Vagina (tissue), 2 donors: ENCODE measurements at regions not wholly inside any gene's neighbourhood (a gene's known extent, or its start where the extent isn't known, plus 50 kb on each side); places are given as distances from the start of the nearest gene placed in this dataset.

Experiments
- CTCF ChIP-seq, 3 experiments: fragments of 450-650 bp in 2 of 3; fragments of 200-600 bp in 1 of 3; sonication (generic) in 1 of 3; IDR thresholded peaks; one replicate each; pipeline ENCODE4 v1.5.1; 2017 to 2019; ENCODE audit warnings: antibody characterized with exemption in 3 of 3, mild to moderate bottlenecking in 2 of 3, moderate library complexity in 2 of 3
- POLR2A ChIP-seq, 2 donors: fragments of 450-650 bp; IDR thresholded peaks; one replicate each; pipeline ENCODE4 v1.6.1; 2017; ENCODE audit warnings: antibody characterized with exemption in 2 of 2, mild to moderate bottlenecking in 2 of 2, moderate library complexity in 2 of 2
- POLR2AphosphoS5 ChIP-seq, 2 donors: sonication (generic); formaldehyde crosslinking; IDR thresholded peaks; one replicate each; pipeline ENCODE4 v1.9.0; 2017; ENCODE audit warnings: antibody characterized with exemption in 2 of 2, mild to moderate bottlenecking in 2 of 2, low read depth in 1 of 2; ENCODE audit not compliant: insufficient read depth in 1 of 2

GRCh38 chr16:48959747-48960146, 321.9 kb downstream of the CBLN1 start:
- TF ChIP-seq POLR2A (IDR thresholded peaks at IDR 0.05) (no peak), CTCF (IDR thresholded peaks at IDR 0.05) (no peak), POLR2AphosphoS5 (IDR thresholded peaks at IDR 0.05; ENCODE audit: insufficient read depth in 1 of 2, low read depth in 1 of 2) (no peak)
